GM19467 (cell line): ENCODE measurements at regions not wholly inside any gene's neighbourhood (a gene's known extent, or its start where the extent isn't known, plus 50 kb on each side); places are given as distances from the start of the nearest gene placed in this dataset.

Experiments
- ATAC-seq: cut with Tn5 transposase; IDR thresholded peaks from one replicate; pipeline ENCODE4 v1.9.1; 2021; ENCODE audit warnings: mild to moderate bottlenecking, moderate library complexity; ENCODE audit not compliant: unreplicated experiment

DNA sequence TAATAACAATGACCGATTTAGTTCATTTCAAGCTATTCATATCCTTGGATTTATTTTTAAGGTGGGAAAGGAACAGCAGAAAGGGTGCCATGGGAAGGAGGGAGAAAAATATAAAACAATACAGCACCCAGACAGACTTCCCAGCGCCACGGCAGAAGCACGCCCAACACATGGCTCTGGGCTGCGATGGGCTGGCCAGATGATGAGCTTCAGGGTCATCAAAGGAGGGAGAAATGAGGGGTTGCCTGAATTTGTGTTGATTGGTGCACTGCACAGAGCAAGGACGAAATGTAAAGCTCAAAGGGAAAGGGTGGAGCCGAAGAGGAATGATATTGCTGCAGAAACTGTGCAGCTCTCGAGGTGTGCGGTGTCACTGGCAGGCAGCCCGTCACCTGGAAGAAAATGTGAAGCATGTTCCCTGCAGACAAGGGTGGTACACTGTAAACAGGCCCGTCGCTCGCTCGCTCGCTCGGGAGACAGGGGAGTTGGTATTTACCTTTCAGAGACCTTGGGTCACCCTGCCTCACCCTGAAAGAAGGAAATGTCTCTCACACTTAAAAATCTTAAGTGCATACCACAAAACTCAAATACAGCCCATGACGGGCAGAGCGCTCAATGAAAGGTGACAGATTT, 195.5 kb upstream of the CTAGE1 start:
- ATAC-seq: no peak

DNA sequence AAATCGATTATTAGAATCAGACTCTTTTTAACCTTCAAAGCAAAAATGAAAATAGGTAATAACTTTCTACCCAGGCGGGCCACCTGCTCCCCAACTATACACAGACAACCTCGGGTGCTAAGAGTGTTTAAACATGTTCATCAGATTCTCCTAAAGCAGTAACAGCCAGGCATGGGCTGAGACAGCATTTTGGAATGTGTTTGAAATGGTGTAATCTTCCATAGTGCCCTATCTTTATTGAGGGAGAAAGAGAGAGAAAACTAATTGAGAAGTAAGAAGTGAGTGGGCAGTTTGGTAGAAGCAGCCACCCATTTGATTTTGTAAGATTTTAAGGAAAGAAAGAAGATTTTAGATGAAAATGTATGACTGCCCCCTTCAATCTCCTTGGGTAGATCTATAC, 196.1 kb upstream of the CTAGE1 start:
- no peak for ATAC-seq

DNA sequence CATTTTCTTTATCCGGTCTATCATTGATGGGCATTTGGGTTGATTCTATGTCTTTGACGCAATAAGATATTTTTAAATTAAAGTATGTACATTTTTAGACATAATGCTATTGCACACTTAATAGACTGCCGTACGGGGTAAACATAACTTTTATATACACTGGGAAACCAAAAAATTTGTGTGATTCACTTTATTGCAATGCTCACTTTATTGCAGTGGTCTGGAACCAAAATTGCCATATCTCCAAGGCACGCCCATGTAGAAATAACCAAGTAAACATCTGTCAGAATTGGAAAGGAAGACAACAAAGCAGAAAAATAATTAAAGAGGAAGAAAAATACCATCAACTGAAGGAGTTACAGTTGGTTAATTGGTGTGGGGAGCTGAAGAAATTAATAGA, 205.8 kb upstream of the CTAGE1 start:
- ATAC-seq: no peak

DNA sequence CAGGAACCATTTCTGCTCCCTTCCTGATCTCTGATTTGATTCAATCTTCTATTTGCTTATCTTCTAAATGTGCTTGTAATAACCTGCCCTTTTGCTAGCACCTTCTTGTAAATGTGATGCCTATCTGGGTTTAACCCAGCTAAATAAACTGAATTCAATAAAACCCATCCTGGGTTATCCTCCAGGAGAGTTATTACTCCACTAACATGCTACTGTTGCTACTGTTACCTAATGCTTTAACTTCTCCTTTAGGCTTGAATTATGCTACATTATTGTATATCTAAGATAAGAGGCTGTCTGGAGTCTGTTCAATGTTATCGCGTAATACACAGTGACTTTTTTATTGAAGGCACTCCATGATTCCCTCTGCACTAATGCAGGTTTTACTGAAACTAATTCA, 206.5 kb upstream of the CTAGE1 start:
- no peak for ATAC-seq

DNA sequence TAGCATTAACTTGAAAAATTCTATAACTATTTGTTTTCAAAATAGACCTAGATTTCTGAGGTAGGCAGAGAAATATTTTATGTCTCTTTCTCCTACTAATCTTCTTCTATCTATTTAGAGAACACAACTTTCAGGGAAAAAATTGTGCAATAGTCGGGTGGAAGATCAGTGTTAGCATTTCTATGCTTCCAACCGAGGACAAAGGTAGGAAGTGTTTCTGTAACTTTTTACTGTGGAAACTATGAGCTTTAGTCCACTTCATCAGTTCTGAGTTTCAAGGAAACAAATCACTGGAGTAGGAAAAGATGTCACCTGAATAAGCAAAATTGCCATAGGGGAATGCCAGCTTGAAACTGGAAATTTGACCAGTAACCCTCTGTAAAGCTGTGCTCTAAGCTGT, 207.7 kb upstream of the CTAGE1 start:
- ATAC-seq: no peak

DNA sequence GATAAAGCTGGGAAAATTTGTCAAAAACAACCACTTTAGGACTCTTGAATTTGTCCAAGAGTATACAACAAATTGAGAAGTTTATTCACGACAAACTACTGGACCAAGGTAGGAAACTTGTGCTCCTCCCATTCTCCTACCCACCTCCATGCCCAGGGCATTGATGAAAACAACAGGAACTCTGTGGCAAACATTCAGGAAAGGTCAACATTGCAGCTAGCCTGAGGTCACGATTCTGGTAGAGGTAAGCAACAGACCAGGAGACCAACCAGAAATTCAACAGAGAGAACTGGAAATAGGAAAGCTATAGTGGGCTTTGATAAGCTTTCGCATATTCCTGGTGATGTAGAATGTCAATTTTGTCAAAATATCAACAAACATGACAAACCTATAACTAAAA, 209.1 kb upstream of the CTAGE1 start:
- no peak for ATAC-seq

DNA sequence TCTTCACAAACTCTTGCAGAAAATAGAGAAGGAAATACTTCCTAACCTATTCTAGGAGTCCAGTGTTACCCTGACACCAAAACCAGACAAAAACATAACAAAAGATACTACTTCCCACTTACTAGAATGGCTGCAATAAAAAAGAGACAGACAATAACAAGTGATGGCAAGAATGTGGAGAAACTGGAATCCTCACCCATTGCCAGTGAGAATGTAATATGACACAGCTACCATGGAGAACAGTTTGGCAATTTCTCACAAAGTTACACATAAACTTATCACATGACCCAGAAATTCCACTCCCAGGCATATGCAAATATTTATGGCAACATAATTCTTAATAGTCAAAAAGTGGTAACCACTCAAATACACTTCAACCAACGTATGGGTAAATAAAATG, 209.8 kb upstream of the CTAGE1 start:
- ATAC-seq: no peak

DNA sequence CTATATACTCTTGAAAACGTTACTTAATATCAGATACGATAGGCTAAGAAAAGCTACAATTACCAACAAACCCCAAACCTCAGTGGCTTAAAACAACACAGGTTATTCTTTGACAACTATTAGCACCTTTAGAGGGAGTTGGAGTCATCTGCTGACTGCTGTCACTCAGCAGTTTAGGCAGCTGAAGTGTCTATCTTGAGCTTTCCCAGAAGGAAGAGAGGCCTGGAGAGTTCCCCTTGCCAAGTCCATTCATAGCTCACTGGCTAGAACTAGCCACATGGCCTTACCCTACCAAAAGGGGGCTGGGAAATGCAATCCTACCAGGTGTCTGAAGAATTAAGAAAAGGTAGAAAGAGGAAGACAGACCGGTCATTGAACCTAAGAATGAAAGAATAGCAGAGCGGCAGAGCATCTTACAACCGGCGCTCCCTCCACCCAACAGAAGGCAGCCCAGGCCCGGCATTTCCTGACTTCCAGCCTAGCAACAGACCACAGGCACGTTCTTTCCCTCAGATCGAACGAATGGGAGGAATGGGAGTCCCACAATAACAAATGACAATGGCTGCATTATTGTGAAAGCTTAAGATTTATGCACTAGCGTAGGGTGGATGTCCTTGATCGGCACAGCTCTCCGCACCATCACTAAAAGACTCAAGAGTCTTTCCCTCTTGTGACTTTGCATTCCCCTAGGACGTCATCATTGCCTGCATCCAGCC, 211.2 kb upstream of the CTAGE1 start:
- no peak for ATAC-seq

DNA sequence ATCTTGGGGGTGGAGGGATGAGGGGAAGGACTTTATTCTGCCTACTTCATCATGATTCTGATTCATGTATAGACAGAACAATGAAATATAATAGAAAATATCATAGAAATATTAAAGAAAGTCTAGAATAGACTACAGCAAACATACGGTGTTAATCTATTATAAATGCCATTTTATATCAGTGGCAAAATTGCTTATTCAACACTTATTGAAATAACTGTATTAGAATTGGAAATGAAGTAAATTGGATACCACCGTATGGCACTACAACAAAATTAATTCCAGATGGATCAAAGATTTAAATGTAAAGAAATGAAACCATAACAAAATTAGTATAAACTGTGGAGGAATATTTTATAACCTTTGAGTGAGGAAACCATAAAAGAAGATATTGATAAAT, 213.3 kb upstream of the CTAGE1 start:
- no peak for ATAC-seq

DNA sequence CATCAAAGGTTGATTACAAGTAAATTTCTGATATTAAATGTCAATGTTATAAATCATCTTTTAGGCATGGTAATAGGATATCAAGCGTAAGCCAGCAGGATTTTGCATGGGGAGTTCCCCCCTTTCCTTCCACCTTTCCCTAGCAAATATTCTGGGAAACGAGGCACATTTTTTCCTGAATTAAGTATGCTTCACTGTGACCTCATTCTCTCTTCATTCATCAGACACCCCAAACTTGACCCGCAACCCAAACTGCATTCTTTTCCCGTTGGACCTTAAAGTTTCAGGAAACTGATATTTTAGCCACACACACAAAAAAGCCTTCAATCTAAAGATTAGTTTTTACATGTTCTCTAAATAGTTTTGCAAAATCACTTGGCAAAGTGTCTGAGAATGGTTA, 214.5 kb upstream of the CTAGE1 start:
- ATAC-seq: no peak

DNA sequence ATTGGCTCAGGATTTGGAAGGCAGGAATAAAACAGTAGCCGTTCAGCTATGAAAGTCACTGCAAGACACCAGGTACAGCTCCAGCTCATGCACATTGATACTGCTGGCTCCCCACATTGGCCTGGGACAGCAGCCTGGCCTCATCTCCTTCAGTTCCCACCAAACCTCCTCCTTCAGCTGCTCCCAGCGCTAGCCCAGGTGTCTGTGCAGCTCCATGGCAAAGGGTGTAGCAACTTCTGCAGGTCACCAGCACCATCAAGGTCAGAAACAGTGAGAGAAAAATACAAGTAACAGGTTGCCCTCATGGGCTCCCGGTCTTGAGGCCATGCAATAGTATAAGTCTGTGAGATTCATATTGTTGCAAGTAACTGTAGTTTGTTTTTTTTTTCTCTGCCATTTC, 216.7 kb upstream of the CTAGE1 start:
- no peak for ATAC-seq

DNA sequence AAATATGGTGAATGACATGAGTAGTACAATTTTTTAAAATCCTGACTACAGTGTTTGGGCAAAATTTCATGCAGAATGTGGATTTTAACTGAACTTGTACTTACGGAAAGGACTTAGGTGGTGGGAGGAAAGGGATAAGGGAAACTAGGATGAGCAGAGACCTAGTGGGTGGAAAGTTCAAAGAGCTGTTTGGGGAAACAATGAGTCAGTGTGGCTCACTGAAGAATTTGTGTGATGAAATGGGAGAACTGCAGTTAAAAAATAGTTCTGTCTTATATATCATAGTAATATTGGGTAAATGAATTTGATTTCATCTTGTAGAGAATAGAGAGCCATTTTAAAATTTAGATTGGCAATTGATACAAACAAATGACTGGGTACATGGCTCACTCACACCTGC, 220.1 kb upstream of the CTAGE1 start:
- ATAC-seq: no peak

DNA sequence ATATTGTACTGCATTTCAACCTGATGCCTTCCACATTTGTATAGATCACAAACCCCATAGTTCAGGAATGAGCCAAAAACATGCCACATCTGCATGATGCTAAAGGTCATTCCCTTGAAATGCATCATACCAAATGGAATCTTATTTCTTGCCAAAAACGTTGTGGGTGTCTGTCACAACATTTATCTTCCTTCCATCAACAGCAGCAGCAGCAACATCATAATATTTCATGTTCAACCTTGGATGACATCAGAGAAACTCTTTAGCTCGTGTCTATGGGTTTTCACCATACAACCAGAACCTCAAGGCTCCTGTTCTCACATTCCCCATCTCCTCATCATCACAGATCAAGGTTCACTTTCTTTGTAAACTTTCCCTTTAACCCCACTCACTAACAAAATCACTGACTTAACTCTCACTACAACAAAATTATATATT, 221.3 kb upstream of the CTAGE1 start:
- ATAC-seq: no peak

DNA sequence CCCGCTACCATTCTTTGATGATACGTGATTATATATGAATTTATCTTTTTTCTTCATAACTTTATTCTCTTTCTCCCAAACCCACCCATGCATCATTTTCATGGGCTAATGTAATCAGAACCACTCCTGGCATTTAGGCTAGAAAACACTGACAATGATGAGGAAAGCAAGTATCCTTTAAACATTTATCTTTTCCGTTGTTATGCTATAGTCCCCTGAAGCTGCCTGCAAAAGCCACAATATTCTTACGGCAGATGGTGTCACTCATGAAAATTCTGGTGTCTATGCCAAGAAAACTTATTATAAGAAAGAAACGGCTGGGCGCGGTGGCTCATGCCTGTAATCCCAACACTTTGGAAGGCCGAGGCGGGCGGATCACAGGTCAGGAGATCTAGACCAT, 221.8 kb upstream of the CTAGE1 start:
- no peak for ATAC-seq

DNA sequence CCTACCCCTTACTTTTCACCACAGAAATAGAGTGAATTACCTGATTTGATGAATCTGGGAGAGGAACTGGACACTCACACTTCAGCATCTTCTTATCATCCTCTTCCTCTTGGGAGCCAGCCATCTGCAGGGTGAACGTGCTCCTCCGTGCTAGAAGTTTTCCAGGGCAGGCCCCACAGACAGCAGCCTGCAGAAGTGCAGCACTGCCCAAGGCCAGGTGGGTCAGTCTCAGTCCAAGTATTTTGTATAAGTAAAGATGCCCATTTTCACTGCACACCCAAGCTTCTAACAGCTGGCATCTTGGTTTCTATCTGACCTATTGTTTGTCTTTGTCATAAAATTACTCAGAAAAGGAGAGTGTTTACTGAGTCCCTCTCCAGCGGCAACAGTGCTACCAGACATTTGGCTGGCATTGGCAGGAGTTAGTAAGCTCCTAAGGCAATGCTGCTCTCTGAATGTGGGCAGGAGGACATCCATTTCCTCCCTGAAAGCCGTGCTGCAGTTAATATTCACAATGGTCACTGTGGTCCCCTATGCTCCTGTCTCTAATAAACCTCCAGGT, 222.6 kb upstream of the CTAGE1 start:
- ATAC-seq: no peak

DNA sequence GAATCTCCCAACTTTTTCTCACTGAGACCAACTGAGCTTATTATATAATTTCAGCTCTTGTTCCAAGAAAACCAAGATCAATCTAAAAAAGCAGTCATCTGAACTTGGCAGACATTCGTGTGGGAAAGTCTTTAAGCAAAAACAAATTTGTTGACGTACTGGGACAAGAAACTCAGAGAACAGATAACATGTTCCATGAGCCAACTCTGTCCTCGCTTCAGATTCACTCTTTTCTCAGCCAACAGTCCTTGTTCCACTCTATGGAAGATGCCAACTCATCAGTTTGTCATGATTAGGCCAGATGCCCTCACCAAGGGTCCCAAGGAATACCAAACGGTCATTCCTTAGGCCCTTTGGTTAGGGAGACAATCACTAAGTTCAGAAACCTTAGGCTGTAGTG, 224.2 kb upstream of the CTAGE1 start:
- no peak for ATAC-seq

DNA sequence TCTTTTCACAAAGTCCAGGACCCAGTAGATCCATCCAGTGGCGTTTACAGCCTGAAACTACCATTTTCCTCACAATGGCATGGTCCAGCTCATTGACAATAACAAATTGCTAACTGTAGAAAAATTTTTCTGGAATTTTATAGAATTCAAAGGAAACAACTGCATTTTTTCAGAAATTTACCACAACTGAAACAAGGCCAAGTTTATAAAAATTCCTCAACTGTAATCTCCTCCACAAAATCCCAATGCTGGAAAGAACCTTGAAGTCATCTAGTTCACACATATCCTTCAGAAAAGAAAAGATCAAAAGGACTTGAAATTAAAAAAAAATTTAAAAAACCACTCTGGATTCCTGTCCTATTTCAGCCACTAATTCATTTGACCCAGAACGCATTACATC, 226.0 kb upstream of the CTAGE1 start:
- ATAC-seq: no peak

DNA sequence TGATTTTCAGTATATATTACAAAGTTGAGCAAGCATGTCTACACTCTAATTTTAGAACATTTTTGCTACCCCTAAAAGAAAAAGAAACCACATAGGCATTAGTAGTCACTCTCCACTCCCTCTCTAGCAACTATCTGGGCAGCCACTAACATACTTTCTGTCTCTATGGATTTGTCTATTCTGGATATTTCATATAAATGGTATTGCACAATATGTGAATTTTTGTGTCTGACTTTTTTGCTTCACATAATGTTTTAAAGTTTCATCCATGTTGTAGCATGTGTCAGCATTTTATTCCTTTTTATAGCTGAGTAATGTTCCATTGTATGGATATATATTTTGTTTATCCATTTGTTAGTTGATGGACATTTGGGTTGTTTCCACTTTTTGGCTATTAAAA, 232.5 kb upstream of the CTAGE1 start:
- ATAC-seq: no peak

DNA sequence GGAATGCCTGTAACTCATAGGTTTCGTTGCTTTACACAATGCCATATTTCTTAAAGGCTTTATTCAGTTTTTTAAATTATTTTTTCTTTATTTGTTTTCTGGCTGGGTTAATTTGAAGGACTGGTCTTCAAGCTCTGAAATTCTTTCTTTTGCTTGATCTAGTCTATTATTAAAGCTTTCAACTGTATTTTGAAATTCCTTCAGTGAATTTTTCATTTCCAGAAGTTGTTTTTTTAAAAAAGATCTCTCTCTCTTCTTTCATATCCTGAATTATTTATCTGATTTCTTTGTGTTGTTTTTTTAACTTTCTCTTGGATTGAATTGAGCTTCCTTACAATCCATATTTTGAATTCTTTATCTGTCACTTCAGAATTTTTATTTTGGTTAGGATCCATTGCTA, 239.9 kb upstream of the CTAGE1 start:
- ATAC-seq: no peak

DNA sequence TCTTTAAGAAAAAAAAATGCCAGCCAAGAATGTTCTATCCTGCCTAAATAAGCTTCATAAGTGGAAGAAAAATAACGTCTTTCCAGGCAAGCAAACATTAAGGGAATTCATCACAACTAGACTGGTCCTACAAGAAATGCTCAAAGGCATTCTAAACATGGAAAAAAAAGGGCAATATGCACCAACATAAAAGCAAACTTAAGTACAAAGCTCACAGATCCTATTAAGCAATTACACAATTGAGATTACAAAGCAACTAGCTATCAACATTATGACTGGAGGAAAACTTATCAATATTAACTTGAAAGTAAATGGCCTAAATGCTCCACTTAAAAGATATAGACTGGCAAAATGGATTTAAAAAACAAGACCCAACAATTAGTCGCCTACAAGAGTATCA, 240.6 kb upstream of the CTAGE1 start:
- no peak for ATAC-seq

DNA sequence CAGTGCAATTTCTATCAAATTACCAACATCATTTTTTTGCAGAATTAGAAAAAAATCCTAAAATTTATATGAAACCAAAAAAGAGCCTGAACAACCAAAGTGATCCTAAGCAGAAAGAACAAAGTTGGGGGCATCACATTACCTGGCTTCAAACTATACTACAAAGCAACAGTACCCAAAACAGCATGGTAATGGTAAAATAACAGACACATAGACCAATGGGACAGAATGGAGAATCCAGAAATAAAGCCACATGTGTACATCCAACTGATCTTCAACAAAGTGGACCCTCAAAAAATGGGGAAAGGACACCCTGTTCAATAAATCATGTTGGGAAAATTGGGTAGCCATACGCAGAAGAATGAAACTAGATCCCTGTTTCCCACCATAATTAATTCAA, 245.7 kb upstream of the CTAGE1 start:
- no peak for ATAC-seq

DNA sequence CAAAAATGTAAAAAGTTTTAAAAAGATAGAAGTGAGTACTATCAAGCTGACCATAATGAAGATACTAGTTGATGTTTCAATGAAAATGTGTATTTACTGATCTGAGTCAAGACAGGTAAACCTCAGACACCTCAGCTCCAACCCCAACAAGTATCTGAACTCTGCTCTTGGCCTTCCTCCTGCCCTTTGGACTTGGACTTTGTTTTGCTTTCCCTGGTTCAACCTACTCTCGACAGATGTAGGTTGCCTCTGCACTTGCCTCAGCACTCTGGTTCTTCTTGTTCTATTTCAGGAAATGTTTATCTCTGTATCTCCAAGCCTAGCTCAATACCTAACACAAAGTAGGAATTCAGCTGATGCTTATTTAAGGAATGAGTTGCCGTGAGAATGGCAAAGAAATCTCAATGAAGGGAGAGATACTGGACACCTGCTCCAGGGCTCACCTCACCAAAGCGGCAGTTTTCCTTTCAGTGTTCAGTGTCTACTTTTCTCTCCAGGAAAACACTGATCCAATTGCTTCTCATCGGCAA, 248.8 kb upstream of the CTAGE1 start:
- no peak for ATAC-seq
